ENCODE measurements at regions not wholly inside any gene's neighbourhood (a gene's known extent, or its start where the extent isn't known, plus 50 kb on each side); places are given as distances from the start of the nearest gene placed in this dataset.
A peak's percentile ranks its signal among the peaks of the same experiment; 100 is the strongest.

- TF ChIP-seq CTCF (IDR thresholded peaks at IDR 0.05) (peak; percentile 48 to 63 (median 51)), EP300 (IDR thresholded peaks at IDR 0.05) (no peak), POLR2AphosphoS5 (IDR thresholded peaks at IDR 0.05) (peak in 1 of 2 donors; percentile 41)
Measured at GRCh38 chr6:22828179-22829062, 259.1 kb downstream of the HDGFL1 start.

Measured in esophagus muscularis mucosa (tissue), 4 donors.